ENCODE measurements at regions not wholly inside any gene's neighbourhood (a gene's known extent, or its start where the extent isn't known, plus 50 kb on each side); places are given as distances from the start of the nearest gene placed in this dataset.

GRCh38 chr2:11050565-11050964 lies 104.7 kb upstream of the SLC66A3 start:
- H3K27me3 Mint-ChIP-seq = peaks cover 0 to 61% of the 10 kb centered on the region in 2 donors
- no peaks in the 10 kb centered on the region for H3K36me3 Mint-ChIP-seq (ENCODE audit: insufficient read depth)
- no peak overlapping the region for H3K27ac Mint-ChIP-seq
- H3K4me1 Mint-ChIP-seq (ENCODE audit: low read depth in 2 of 2) = peaks cover 0 to 1% of the 10 kb centered on the region in 2 donors
- no peak overlapping the region for H3K4me3 Mint-ChIP-seq
- DNase-seq = no peak
- no peaks in the 10 kb centered on the region for H3K9me3 Mint-ChIP-seq
- ATAC-seq (replicated peaks) = no peak

GRCh38 chr2:11051280-11051679 lies 104.0 kb upstream of the SLC66A3 start:
- Mint-ChIP-seq H3K27me3 (peaks cover 0 to 60% of the 10 kb centered on the region in 2 donors), H3K9me3 (no peaks in the 10 kb centered on the region), H3K27ac (no peak overlapping the region)

GRCh38 chr2:11053546-11053945 lies 101.7 kb upstream of the SLC66A3 start:
- H3K9me3 Mint-ChIP-seq = no peaks in the 10 kb centered on the region
- no peak overlapping the region for H3K27ac Mint-ChIP-seq

More at GRCh38 chr2:11051280-11051679, 104.0 kb upstream of the SLC66A3 start:
- H3K36me3 Mint-ChIP-seq (ENCODE audit: insufficient read depth) = no peaks in the 10 kb centered on the region
- no peak for DNase-seq
- H3K4me1 Mint-ChIP-seq (ENCODE audit: low read depth in 2 of 2) = peaks cover 0 to 1% of the 10 kb centered on the region in 2 donors
- H3K4me3 Mint-ChIP-seq = no peak overlapping the region
- no peak for ATAC-seq (replicated peaks)

GRCh38 chr2:11054783-11055678 lies 100.2 kb upstream of the SLC66A3 start:
- DNase-seq = no peak
- Mint-ChIP-seq H3K9me3 (no peaks in the 10 kb centered on the region), H3K4me1 (ENCODE audit: low read depth in 2 of 2) (peaks cover 0 to 1% of the 10 kb centered on the region in 2 donors), H3K36me3 (ENCODE audit: insufficient read depth) (no peaks in the 10 kb centered on the region), H3K27me3 (peaks cover 22 to 74% of the 10 kb centered on the region in 2 donors), H3K4me3 (no peak overlapping the region), H3K27ac (no peak overlapping the region)
- no peak for ATAC-seq (replicated peaks)

More at GRCh38 chr2:11053546-11053945, 101.7 kb upstream of the SLC66A3 start:
- no peak overlapping the region for H3K4me3 Mint-ChIP-seq
- H3K36me3 Mint-ChIP-seq (ENCODE audit: insufficient read depth) = no peaks in the 10 kb centered on the region
- H3K27me3 Mint-ChIP-seq = peaks cover 20 to 82% of the 10 kb centered on the region in 2 donors
- DNase-seq = no peak
- peaks cover 0 to 1% of the 10 kb centered on the region in 2 donors for H3K4me1 Mint-ChIP-seq (ENCODE audit: low read depth in 2 of 2)
- no peak for ATAC-seq (replicated peaks)

- no peak for DNase-seq
- H3K27me3 Mint-ChIP-seq = peaks cover 22 to 68% of the 10 kb centered on the region in 2 donors
- peaks cover 0 to 5% of the 10 kb centered on the region in 2 donors for H3K9me3 Mint-ChIP-seq
- H3K4me3 Mint-ChIP-seq = no peak overlapping the region
- H3K27ac Mint-ChIP-seq = no peak overlapping the region
- H3K36me3 Mint-ChIP-seq (ENCODE audit: insufficient read depth) = no peaks in the 10 kb centered on the region
- ATAC-seq (replicated peaks) = no peak
- H3K4me1 Mint-ChIP-seq (ENCODE audit: low read depth in 2 of 2) = peaks cover 0 to 1% of the 10 kb centered on the region in 2 donors
Observed at GRCh38 chr2:11055679-11056215, 99.5 kb upstream of the SLC66A3 start.

- Mint-ChIP-seq H3K4me1 (ENCODE audit: low read depth in 2 of 2) (peaks cover 0 to 1% of the 10 kb centered on the region in 2 donors), H3K27ac (no peak overlapping the region), H3K27me3 (peaks cover 22 to 61% of the 10 kb centered on the region in 2 donors), H3K9me3 (peaks cover 0 to 8% of the 10 kb centered on the region in 2 donors), H3K36me3 (ENCODE audit: insufficient read depth) (no peaks in the 10 kb centered on the region), H3K4me3 (no peak overlapping the region)
- ATAC-seq (replicated peaks) = no peak
- DNase-seq = no peak
Observed at GRCh38 chr2:11056614-11057013, 98.7 kb upstream of the SLC66A3 start.

- peaks cover 0 to 1% of the 10 kb centered on the region in 2 donors for H3K4me1 Mint-ChIP-seq (ENCODE audit: low read depth in 2 of 2)
- no peak for ATAC-seq (replicated peaks)
- H3K36me3 Mint-ChIP-seq (ENCODE audit: insufficient read depth) = no peaks in the 10 kb centered on the region
- no peak overlapping the region for H3K4me3 Mint-ChIP-seq
- peaks cover 22 to 57% of the 10 kb centered on the region in 2 donors for H3K27me3 Mint-ChIP-seq
- H3K9me3 Mint-ChIP-seq = peaks cover 0 to 8% of the 10 kb centered on the region in 2 donors
- no peak overlapping the region for H3K27ac Mint-ChIP-seq
- DNase-seq = no peak
Observed at GRCh38 chr2:11057031-11057430, 98.2 kb upstream of the SLC66A3 start.

GRCh38 chr2:11058129-11058528 lies 97.1 kb upstream of the SLC66A3 start:
- peaks cover under 1 to 11% of the 10 kb centered on the region in 2 donors for H3K9me3 Mint-ChIP-seq
- H3K36me3 Mint-ChIP-seq (ENCODE audit: insufficient read depth) = no peaks in the 10 kb centered on the region
- peaks cover 0 to 1% of the 10 kb centered on the region in 2 donors for H3K4me1 Mint-ChIP-seq (ENCODE audit: low read depth in 2 of 2)
- no peak overlapping the region for H3K27ac Mint-ChIP-seq
- H3K27me3 Mint-ChIP-seq = peaks cover 24 to 51% of the 10 kb centered on the region in 2 donors
- DNase-seq (no peak), ATAC-seq (replicated peaks) (no peak)
- H3K4me3 Mint-ChIP-seq = no peak overlapping the region

GRCh38 chr2:11060376-11061169 lies 94.7 kb upstream of the SLC66A3 start:
- Mint-ChIP-seq H3K27me3 (peaks cover 39 to 48% of the 10 kb centered on the region in 2 donors), H3K9me3 (peaks cover 2 to 15% of the 10 kb centered on the region in 2 donors), H3K4me3 (no peak overlapping the region), H3K36me3 (ENCODE audit: insufficient read depth) (no peaks in the 10 kb centered on the region), H3K4me1 (ENCODE audit: low read depth in 2 of 2) (no peaks in the 10 kb centered on the region), H3K27ac (no peak overlapping the region)
- no peak for DNase-seq
- no peak for ATAC-seq (replicated peaks)

GRCh38 chr2:11065833-11066485 lies 89.3 kb upstream of the SLC66A3 start:
- Mint-ChIP-seq H3K27ac (no peak overlapping the region), H3K4me1 (ENCODE audit: low read depth in 2 of 2) (peaks cover 0 to under 1% of the 10 kb centered on the region in 2 donors), H3K4me3 (no peak overlapping the region), H3K27me3 (peaks cover 43 to 62% of the 10 kb centered on the region in 2 donors), H3K9me3 (peaks cover 2 to 8% of the 10 kb centered on the region in 2 donors), H3K36me3 (ENCODE audit: insufficient read depth) (no peaks in the 10 kb centered on the region)
- ATAC-seq (replicated peaks) (no peak), DNase-seq (no peak)

GRCh38 chr2:11067221-11068078 lies 87.8 kb upstream of the SLC66A3 start:
- no peak for ATAC-seq (replicated peaks)
- H3K27ac Mint-ChIP-seq = no peak overlapping the region
- H3K9me3 Mint-ChIP-seq = peaks cover 2 to 7% of the 10 kb centered on the region in 2 donors

GRCh38 chr2:11068079-11068741 lies 87.1 kb upstream of the SLC66A3 start:
- H3K4me3 Mint-ChIP-seq = no peak overlapping the region
- no peaks in the 10 kb centered on the region for H3K36me3 Mint-ChIP-seq (ENCODE audit: insufficient read depth)
- ATAC-seq (replicated peaks) (no peak), DNase-seq (no peak)
- no peak overlapping the region for H3K27ac Mint-ChIP-seq
- H3K9me3 Mint-ChIP-seq = peaks cover 1 to 4% of the 10 kb centered on the region in 2 donors
- peaks cover 3% of the 10 kb centered on the region in 2 donors for H3K4me1 Mint-ChIP-seq (ENCODE audit: low read depth in 2 of 2)
- peaks cover 49 to 67% of the 10 kb centered on the region in 2 donors for H3K27me3 Mint-ChIP-seq

More at GRCh38 chr2:11067221-11068078, 87.8 kb upstream of the SLC66A3 start:
- H3K4me3 Mint-ChIP-seq = no peak overlapping the region
- no peak for DNase-seq
- H3K27me3 Mint-ChIP-seq = peaks cover 51 to 64% of the 10 kb centered on the region in 2 donors
- H3K36me3 Mint-ChIP-seq (ENCODE audit: insufficient read depth) = no peaks in the 10 kb centered on the region
- peaks cover 1 to 3% of the 10 kb centered on the region in 2 donors for H3K4me1 Mint-ChIP-seq (ENCODE audit: low read depth in 2 of 2)

Data from effector memory CD8-positive, alpha-beta T cell (primary cell).